ENCODE measurements at regions not wholly inside any gene's neighbourhood (a gene's known extent, or its start where the extent isn't known, plus 50 kb on each side); places are given as distances from the start of the nearest gene placed in this dataset.

GRCh38 chr3:88462230-88462629 lies 312.5 kb downstream of the C3orf38 start:
- no peak for TF ChIP-seq CTCF (IDR thresholded peaks at IDR 0.05)
- TF ChIP-seq POLR2A (IDR thresholded peaks at IDR 0.05): no peak
- TF ChIP-seq POLR2AphosphoS5 (IDR thresholded peaks at IDR 0.05): no peak
- TF ChIP-seq EP300 (IDR thresholded peaks at IDR 0.05): no peak

Measured in stomach (tissue), 4 donors.